A549 (cell line): ENCODE measurements at regions not wholly inside any gene's neighbourhood (a gene's known extent, or its start where the extent isn't known, plus 50 kb on each side); places are given as distances from the start of the nearest gene placed in this dataset.

Source experiments
- ATAC-seq, 2 experiments: fragments of 200-7000 bp in 1 of 2; fragments of >200 bp in 1 of 2; cut with Nextera tagmentation in 1 of 2; cut with Tn5 transposase in 1 of 2; 3 replicates each; pipeline versions ENCODE4 v1.8.0 to v1.9.1; 2018 to 2020; ENCODE audit warnings: mild to moderate bottlenecking in 1 of 2, moderate library complexity in 1 of 2
- CTCF ChIA-PET: fragments of 300-600 bp; sonication (Branson Sonifier 250); formaldehyde crosslinking; extraction: SDS; loops from one replicate; lab custom pipeline; 2021; ENCODE audit warnings: antibody characterized with exemption, inconsistent platforms; lab: Yijun Ruan, JAX
- POLR2A ChIA-PET: fragments of 350-600 bp; formaldehyde crosslinking; extraction: SDS; loops from one replicate; lab custom pipeline; 2021; ENCODE audit warnings: antibody characterized with exemption, inconsistent platforms; lab: Yijun Ruan, JAX
- DNase-seq, 2 experiments: peaks; one replicate each; pipeline versions ENCODE4 v3.0.0 to v3.0.0-alpha.2; 2011 to 2016; ENCODE audit warnings: low read depth in 1 of 2, low spot score in 1 of 2
- FAIRE-seq: peaks from 2 replicates; lab custom pipeline; 2011; peaks lifted over from hg19 to GRCh38; lab: Jason Lieb, UNC
- H3K27ac ChIP-seq, 2 experiments: fragments of >200 bp; sonication (Bioruptor Twin); formaldehyde crosslinking; 3 replicates each; pipeline ENCODE4 v1.5.1; 2016 to 2017
- H3K4me1 ChIP-seq: fragments of >200 bp; sonication (Bioruptor Twin); formaldehyde crosslinking; 3 replicates; pipeline ENCODE4 v1.6.1; 2016
- H3K4me2 ChIP-seq: fragments of >200 bp; sonication (Bioruptor Twin); formaldehyde crosslinking; 3 replicates; pipeline ENCODE4 v1.6.1; 2016
- H3K4me3 ChIP-seq: fragments of >200 bp; sonication (Bioruptor Twin); formaldehyde crosslinking; 3 replicates; pipeline ENCODE4 v1.5.1; 2016
- H3K9me3 ChIP-seq: fragments of >200 bp; sonication (Bioruptor Twin); formaldehyde crosslinking; 3 replicates; pipeline ENCODE4 v1.6.1; 2016
- CEBPB ChIP-seq, 2 experiments: fragments of >200 bp in 1 of 2; sonication (Bioruptor Twin) in 1 of 2; formaldehyde crosslinking in 1 of 2; IDR thresholded peaks; 2 replicates each; pipeline ENCODE4 v1.6.1; 2012 to 2016
- EHF ChIP-seq: fragments of 250-450 bp; sonication (Bioruptor Pico); IDR thresholded peaks from 2 replicates; pipeline ENCODE4 v1.5.0; 2020; ENCODE audit warnings: mild to moderate bottlenecking
- EHMT2 ChIP-seq: fragments of 200-600 bp; sonication (generic); IDR thresholded peaks from 2 replicates; pipeline ENCODE4 v1.6.1; 2016; ENCODE audit warnings: antibody characterized with exemption, low read depth, mild to moderate bottlenecking, moderate library complexity
- ESRRA ChIP-seq: fragments of 150-350 bp; IDR thresholded peaks from 2 replicates; pipeline ENCODE4 v1.6.1; 2014; ENCODE audit warnings: mild to moderate bottlenecking, low read length, borderline replicate concordance
- FOXS1 ChIP-seq: fragments of 250-450 bp; sonication (Bioruptor Pico); IDR thresholded peaks from 2 replicates; pipeline ENCODE4 v1.5.0; 2020; ENCODE audit warnings: mild to moderate bottlenecking, moderate library complexity
- JUN ChIP-seq, 2 experiments: fragments of >200 bp; sonication (Bioruptor Twin); formaldehyde crosslinking; IDR thresholded peaks; 2 replicates in 1 of 2; 3 replicates in 1 of 2; pipeline ENCODE4 v1.6.1; 2016 to 2017
- MAZ ChIP-seq: fragments of 150-350 bp; IDR thresholded peaks from 2 replicates; pipeline ENCODE4 v1.6.1; 2014; ENCODE audit warnings: antibody characterized with exemption, low read depth, low read length, borderline replicate concordance
- NPAS2 ChIP-seq: fragments of 250-450 bp; sonication (Bioruptor Pico); IDR thresholded peaks from 2 replicates; pipeline ENCODE4 v1.8.0; 2022; ENCODE audit warnings: mild to moderate bottlenecking, moderate library complexity, borderline replicate concordance
- POLR2A ChIP-seq: IDR thresholded peaks from 2 replicates; pipeline ENCODE4 v1.6.1; 2012; ENCODE audit warnings: mild to moderate bottlenecking, low read length
- POLR2AphosphoS2 ChIP-seq: conservative IDR thresholded peaks from 2 replicates; pipeline ENCODE4 v1.6.1; 2012; ENCODE audit warnings: low read length, improper control_type of control experiment, inconsistent platforms
- RAD21 ChIP-seq, 2 experiments: fragments of >200 bp in 1 of 2; sonication (Bioruptor Twin) in 1 of 2; formaldehyde crosslinking in 1 of 2; IDR thresholded peaks in 1 of 2; conservative IDR thresholded peaks in 1 of 2; 2 replicates in 1 of 2; 3 replicates in 1 of 2; pipeline ENCODE4 v1.6.1; 2012 to 2018; ENCODE audit warnings: inconsistent platforms in 1 of 2
- TFCP2L1 ChIP-seq: fragments of 250-450 bp; sonication (Bioruptor Pico); IDR thresholded peaks from 2 replicates; pipeline ENCODE4 v1.5.0; 2021; ENCODE audit warnings: mild to moderate bottlenecking
- ZNF302 ChIP-seq: fragments of 250-450 bp; sonication (Bioruptor Pico); IDR thresholded peaks from 2 replicates; pipeline ENCODE4 v1.9.0; 2021; ENCODE audit warnings: inconsistent platforms, mild to moderate bottlenecking, moderate library complexity
- WGBS: methylation state at CpG from one replicate; pipeline ENCODE4 v1.1.6; 2017; ENCODE audit errors: missing lambda C conversion rate; 5-methylcytosine and 5-hydroxymethylcytosine counted together
- TF ChIP-seq, protein P1 (sequence below): fragments of >200 bp; sonication (Bioruptor Twin); formaldehyde crosslinking; IDR thresholded peaks from 3 replicates; pipeline ENCODE4 v1.6.1; 2016
- TF ChIP-seq, protein P2 (sequence below): fragments of 200-600 bp; sonication (generic); IDR thresholded peaks from 2 replicates; pipeline ENCODE4 v1.6.1; 2016; ENCODE audit warnings: antibody characterized with exemption, mild to moderate bottlenecking, moderate library complexity
- TF ChIP-seq, protein P3 (sequence below): fragments of 250-450 bp; sonication (Bioruptor Pico); IDR thresholded peaks from 2 replicates; pipeline ENCODE4 v1.5.0; 2020; ENCODE audit warnings: low read depth, mild to moderate bottlenecking, moderate library complexity
- TF ChIP-seq, protein P4 (sequence below): fragments of >200 bp; sonication (Bioruptor Twin); formaldehyde crosslinking; IDR thresholded peaks from 3 replicates; pipeline ENCODE4 v1.5.1; 2016
- TF ChIP-seq, protein P5 (sequence below): fragments of 250-450 bp; sonication (Bioruptor Pico); IDR thresholded peaks from 2 replicates; pipeline ENCODE4 v1.5.0; 2021; ENCODE audit warnings: mild to moderate bottlenecking, moderate library complexity, borderline replicate concordance

DNA sequence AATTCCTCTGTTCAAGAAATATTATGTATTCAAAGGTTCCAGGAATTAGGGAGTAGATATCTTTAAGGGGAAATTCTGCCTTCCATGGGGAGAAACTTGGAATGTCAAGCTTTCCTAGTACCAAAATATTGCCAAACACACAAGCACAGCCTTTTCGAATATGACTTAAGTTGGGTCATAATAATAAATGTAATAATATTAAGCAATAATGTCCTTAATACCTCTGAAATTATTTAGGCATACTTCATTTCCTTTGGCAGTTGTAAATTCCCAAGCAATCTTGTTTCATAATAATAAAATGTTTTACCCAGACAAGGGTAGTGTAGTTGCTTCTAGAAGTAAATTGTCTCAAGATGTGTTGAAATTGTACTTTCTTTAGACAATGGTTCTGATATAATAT is 630.3 kb upstream of the CDH18 start (continued):
- no peak for TF ChIP-seq TFCP2L1 (CRISPR knock-in tag)
- no peak for TF ChIP-seq POLR2AphosphoS2
- no peak for TF ChIP-seq MAZ

DNA sequence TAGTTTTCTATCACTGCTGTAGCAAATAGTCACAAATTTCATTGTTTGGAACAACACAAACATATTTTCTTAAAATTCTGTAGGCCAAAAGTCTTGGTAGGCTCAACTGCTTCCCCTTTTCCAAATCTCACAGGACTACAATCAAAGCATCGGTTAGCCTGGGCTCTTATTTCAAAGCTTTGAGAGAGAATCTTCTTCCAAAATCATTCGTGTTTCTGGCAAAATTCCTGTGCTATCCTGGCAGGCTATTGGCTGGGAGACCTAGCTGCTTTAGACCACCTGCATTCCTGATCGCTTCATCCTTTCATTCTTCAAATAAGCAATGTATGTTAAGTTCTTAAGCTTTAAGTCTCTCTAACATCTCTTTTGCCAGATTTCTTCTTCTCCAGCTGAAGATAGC is 629.8 kb upstream of the CDH18 start:
- Histone ChIP-seq H3K27ac (no peak overlapping the region), H3K9me3 (no peaks in the 10 kb centered on the region), H3K4me3 (no peak overlapping the region), H3K4me2 (no peak overlapping the region), H3K4me1 (no peaks in the 10 kb centered on the region)
- CTCF ChIA-PET: no interaction called here
- TF ChIP-seq POLR2AphosphoS2: no peak
- TF ChIP-seq NPAS2 (CRISPR knock-in tag): no peak
- TF ChIP-seq RAD21 (conservative IDR thresholded peaks at IDR 0.05 in 1 of 2, IDR thresholded peaks at IDR 0.05 in 1 of 2): no peak
- FAIRE-seq (no peak), DNase-seq (no peak), ATAC-seq (no peak)
- POLR2A ChIA-PET: no interaction called here
- WGBS: 40% methylated on average over 3 of the region's 3 CpGs

DNA sequence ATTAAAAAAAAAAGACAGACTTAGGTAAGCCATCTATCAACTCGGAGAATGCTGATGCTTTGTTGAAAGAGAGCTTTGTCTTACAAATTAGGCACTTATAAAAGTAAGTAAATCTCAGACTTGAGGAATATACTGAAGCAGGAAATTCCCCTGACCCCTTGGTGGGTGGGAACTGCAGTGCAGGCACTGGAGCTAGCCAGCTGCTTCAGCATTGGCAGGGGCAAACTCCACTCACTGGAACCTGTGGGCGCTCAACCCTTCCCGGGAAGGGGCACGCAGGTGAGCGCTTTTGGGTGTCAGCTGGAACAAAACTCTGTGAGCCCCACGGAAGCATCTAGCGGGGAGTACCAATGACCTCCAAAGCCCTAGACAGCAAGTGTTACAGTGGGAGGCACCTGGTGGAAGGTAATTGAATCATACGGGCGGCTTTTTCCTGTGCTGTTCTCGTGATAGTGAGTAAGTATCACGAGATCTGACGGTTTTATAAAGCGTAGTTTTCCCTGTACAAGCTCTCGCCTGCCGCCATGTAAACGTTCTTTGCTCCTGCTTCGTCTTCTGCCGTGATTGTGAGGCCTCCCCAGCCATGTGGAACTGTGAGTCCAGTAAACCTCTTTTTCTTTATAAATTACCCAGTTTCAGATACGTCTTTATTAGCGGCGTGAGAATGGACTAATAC is 628.0 kb upstream of the CDH18 start:
- WGBS: 73% methylated on average over 21 of the region's 21 CpGs
- Histone ChIP-seq H3K27ac (no peak overlapping the region), H3K9me3 (no peaks in the 10 kb centered on the region), H3K4me1 (no peaks in the 10 kb centered on the region), H3K4me3 (no peak overlapping the region), H3K4me2 (no peak overlapping the region)
- CTCF ChIA-PET: no interaction called here
- TF ChIP-seq, protein P1, sequence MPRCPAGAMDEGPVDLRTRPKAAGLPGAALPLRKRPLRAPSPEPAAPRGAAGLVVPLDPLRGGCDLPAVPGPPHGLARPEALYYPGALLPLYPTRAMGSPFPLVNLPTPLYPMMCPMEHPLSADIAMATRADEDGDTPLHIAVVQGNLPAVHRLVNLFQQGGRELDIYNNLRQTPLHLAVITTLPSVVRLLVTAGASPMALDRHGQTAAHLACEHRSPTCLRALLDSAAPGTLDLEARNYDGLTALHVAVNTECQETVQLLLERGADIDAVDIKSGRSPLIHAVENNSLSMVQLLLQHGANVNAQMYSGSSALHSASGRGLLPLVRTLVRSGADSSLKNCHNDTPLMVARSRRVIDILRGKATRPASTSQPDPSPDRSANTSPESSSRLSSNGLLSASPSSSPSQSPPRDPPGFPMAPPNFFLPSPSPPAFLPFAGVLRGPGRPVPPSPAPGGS: no peak
- TF ChIP-seq, protein P2, sequence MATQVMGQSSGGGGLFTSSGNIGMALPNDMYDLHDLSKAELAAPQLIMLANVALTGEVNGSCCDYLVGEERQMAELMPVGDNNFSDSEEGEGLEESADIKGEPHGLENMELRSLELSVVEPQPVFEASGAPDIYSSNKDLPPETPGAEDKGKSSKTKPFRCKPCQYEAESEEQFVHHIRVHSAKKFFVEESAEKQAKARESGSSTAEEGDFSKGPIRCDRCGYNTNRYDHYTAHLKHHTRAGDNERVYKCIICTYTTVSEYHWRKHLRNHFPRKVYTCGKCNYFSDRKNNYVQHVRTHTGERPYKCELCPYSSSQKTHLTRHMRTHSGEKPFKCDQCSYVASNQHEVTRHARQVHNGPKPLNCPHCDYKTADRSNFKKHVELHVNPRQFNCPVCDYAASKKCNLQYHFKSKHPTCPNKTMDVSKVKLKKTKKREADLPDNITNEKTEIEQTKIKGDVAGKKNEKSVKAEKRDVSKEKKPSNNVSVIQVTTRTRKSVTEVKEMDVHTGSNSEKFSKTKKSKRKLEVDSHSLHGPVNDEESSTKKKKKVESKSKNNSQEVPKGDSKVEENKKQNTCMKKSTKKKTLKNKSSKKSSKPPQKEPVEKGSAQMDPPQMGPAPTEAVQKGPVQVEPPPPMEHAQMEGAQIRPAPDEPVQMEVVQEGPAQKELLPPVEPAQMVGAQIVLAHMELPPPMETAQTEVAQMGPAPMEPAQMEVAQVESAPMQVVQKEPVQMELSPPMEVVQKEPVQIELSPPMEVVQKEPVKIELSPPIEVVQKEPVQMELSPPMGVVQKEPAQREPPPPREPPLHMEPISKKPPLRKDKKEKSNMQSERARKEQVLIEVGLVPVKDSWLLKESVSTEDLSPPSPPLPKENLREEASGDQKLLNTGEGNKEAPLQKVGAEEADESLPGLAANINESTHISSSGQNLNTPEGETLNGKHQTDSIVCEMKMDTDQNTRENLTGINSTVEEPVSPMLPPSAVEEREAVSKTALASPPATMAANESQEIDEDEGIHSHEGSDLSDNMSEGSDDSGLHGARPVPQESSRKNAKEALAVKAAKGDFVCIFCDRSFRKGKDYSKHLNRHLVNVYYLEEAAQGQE: no peak
- no peak for TF ChIP-seq TFCP2L1 (CRISPR knock-in tag)
- TF ChIP-seq FOXS1 (CRISPR knock-in tag): no peak
- DNase-seq (no peak), ATAC-seq (no peak), FAIRE-seq (no peak)
- POLR2A ChIA-PET: no interaction called here

DNA sequence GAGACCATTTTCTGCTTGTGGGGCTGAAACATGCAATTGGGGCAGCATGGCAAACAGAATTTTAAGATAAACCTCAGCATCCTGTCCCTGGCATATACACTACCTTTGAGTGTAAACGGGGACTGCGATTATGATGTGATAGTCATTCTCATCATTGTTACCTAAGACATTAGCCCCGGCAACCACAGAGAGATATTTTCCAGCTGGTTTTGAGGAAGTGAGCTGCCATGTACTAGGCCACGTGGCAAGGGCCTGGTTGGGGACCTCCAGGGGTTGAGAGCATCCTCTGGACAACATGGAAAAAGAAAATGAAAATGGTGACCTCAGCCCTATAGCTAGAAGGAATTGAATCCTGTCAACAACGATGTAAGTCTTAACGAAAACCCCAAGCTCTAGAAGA is 623.6 kb upstream of the CDH18 start:
- POLR2A ChIA-PET: no interaction called here
- 49% methylated on average over 6 of the region's 6 CpGs for WGBS
- DNase-seq (no peak), ATAC-seq (no peak), FAIRE-seq (no peak)
- CTCF ChIA-PET: no interaction called here
- TF ChIP-seq, protein P3, sequence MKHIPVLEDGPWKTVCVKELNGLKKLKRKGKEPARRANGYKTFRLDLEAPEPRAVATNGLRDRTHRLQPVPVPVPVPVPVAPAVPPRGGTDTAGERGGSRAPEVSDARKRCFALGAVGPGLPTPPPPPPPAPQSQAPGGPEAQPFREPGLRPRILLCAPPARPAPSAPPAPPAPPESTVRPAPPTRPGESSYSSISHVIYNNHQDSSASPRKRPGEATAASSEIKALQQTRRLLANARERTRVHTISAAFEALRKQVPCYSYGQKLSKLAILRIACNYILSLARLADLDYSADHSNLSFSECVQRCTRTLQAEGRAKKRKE (CRISPR knock-in tag): no peak
- Histone ChIP-seq H3K4me2 (no peak overlapping the region), H3K4me1 (no peaks in the 10 kb centered on the region), H3K27ac (no peak overlapping the region), H3K9me3 (no peaks in the 10 kb centered on the region), H3K4me3 (no peak overlapping the region)

DNA sequence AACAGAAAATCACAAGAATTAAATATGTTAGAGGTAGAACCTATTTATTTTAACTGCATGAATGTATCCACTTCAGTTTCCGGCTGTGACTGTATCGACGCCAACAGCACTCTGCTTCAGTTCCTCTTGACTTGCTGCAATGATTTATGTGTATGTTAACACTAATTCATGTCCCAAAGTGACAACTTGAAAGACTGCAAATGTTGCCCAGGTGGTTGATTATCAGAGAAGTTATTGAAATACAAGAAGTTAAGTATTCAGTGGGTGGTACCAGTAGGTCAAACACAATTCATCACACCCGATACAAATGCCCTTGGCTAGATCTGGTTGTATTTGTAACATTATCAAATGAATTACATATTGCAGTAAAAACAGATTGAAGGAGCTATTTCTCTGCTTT is 622.7 kb upstream of the CDH18 start:
- FAIRE-seq: no peak
- no peak for ATAC-seq
- ChIA-PET CTCF (no interaction called here), POLR2A (no interaction called here)
- 72% methylated on average over 4 of the region's 4 CpGs for whole genome bisulfite sequencing
- Histone ChIP-seq H3K4me2 (no peak overlapping the region), H3K4me3 (no peak overlapping the region), H3K9me3 (no peaks in the 10 kb centered on the region), H3K27ac (no peak overlapping the region), H3K4me1 (no peaks in the 10 kb centered on the region)
- DNase-seq: no peak
- TF ChIP-seq, protein P4, sequence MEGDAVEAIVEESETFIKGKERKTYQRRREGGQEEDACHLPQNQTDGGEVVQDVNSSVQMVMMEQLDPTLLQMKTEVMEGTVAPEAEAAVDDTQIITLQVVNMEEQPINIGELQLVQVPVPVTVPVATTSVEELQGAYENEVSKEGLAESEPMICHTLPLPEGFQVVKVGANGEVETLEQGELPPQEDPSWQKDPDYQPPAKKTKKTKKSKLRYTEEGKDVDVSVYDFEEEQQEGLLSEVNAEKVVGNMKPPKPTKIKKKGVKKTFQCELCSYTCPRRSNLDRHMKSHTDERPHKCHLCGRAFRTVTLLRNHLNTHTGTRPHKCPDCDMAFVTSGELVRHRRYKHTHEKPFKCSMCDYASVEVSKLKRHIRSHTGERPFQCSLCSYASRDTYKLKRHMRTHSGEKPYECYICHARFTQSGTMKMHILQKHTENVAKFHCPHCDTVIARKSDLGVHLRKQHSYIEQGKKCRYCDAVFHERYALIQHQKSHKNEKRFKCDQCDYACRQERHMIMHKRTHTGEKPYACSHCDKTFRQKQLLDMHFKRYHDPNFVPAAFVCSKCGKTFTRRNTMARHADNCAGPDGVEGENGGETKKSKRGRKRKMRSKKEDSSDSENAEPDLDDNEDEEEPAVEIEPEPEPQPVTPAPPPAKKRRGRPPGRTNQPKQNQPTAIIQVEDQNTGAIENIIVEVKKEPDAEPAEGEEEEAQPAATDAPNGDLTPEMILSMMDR: no peak
- no peak for TF ChIP-seq CEBPB (IDR thresholded peaks at IDR 0.05)
- TF ChIP-seq, protein P5, sequence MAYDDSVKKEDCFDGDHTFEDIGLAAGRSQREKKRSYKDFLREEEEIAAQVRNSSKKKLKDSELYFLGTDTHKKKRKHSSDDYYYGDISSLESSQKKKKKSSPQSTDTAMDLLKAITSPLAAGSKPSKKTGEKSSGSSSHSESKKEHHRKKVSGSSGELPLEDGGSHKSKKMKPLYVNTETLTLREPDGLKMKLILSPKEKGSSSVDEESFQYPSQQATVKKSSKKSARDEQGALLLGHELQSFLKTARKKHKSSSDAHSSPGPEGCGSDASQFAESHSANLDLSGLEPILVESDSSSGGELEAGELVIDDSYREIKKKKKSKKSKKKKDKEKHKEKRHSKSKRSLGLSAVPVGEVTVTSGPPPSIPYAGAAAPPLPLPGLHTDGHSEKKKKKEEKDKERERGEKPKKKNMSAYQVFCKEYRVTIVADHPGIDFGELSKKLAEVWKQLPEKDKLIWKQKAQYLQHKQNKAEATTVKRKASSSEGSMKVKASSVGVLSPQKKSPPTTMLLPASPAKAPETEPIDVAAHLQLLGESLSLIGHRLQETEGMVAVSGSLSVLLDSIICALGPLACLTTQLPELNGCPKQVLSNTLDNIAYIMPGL: no peak
- no peak for TF ChIP-seq ESRRA
- no peak for TF ChIP-seq JUN (IDR thresholded peaks at IDR 0.05)
- no peak for TF ChIP-seq ZNF302 (CRISPR knock-in tag)
- TF ChIP-seq EHMT2: no peak
- TF ChIP-seq POLR2A: no peak
- no peak for TF ChIP-seq FOXS1 (CRISPR knock-in tag)
- TF ChIP-seq EHF: no peak
